ENCODE measurements at regions not wholly inside any gene's neighbourhood (a gene's known extent, or its start where the extent isn't known, plus 50 kb on each side); places are given as distances from the start of the nearest gene placed in this dataset.

DNA sequence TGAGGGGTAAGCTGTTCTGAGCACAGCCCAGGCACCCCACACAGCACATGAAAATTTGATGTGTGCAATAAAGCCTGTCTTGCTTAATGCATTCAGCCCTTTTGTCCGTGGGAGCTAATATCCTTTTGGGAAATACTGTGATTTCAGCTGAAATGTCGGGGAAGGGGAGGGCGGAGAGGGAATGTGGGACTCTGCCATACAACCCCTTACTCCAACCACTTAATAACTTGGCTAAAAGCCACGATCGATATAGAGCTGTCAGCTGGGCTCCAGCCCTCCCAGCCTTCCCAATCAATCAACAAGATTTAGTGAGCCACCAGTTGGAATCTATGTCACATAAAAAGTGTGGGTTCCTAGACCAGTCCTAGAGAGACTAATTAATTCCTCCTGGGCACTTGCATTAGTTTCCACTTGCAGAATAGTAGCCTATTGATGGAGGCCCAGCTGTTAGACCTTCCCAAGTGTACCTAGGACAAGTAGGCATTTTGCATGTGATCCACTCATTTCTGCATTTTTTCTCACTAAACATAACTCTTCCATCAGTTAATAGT lies 82.7 kb upstream of the PIRT start:
- intact Hi-C loops (cut with micrococcal nuclease; ENCODE audit: unreplicated experiment), result no loop called here
- ChIA-PET SMC1A (ENCODE audit: uncharacterized antibody, unreplicated experiment) (no interaction called here), POLR2A (no interaction called here), CTCF (no interaction called here), RAD21 (ENCODE audit: unreplicated experiment) (no interaction called here)
- H3K9ac ChIP-seq (ENCODE audit: control insufficient read depth, insufficient read depth, low read length), result no peak overlapping the region
- DNase-seq (ENCODE audit: low read depth, low spot score) (no peak), FAIRE-seq (no peak), ATAC-seq (no peak)
- no peaks in the 10 kb centered on the region for H3K9me3 ChIP-seq (replicated peaks; ENCODE audit: control insufficient read depth, insufficient read depth, low read length)
- WGBS (ENCODE audit: insufficient coverage, insufficient replicate concordance, low lambda C conversion rate, missing lambda C conversion rate), result 7% methylated on average over 5 of the region's 5 CpGs
- H4K20me1 ChIP-seq (ENCODE audit: control insufficient read depth, insufficient read depth), result no peaks in the 10 kb centered on the region
- in situ Hi-C loops (cut with MboI), result no loop called here
- H3K27me3 ChIP-seq (replicated peaks in 1 of 2; ENCODE audit: control insufficient read depth in 2 of 2, insufficient read depth in 2 of 2, low read length in 1 of 2), result no peaks in the 10 kb centered on the region
- H3K36me3 ChIP-seq (ENCODE audit: control insufficient read depth in 2 of 2, insufficient read depth in 2 of 2, low read length in 1 of 2), result no peaks in the 10 kb centered on the region
- H3K79me2 ChIP-seq (ENCODE audit: control insufficient read depth, insufficient read depth, low read length), result no peaks in the 10 kb centered on the region
- no peak overlapping the region for H3K4me2 ChIP-seq (ENCODE audit: control insufficient read depth, insufficient read depth)
- TF ChIP-seq DPF2 (IDR thresholded peaks at IDR 0.05) (no peak), PAX8 (IDR thresholded peaks at IDR 0.05) (no peak), NKRF (conservative IDR thresholded peaks at IDR 0.05) (no peak), SMC3 (IDR thresholded peaks at IDR 0.05; ENCODE audit: borderline replicate concordance, low read length) (no peak), POU2F2 (IDR thresholded peaks at IDR 0.05; ENCODE audit: borderline replicate concordance, low read depth, low read length) (no peak), ZSCAN29 (IDR thresholded peaks at IDR 0.05) (no peak), SUZ12 (IDR thresholded peaks at IDR 0.05; ENCODE audit: unreplicated experiment) (no peak), YY1 (IDR thresholded peaks at IDR 0.05; ENCODE audit: low read depth, low read length) (no peak), POLR2AphosphoS5 (IDR thresholded peaks at IDR 0.05; ENCODE audit: low read length) (no peak), GATAD2B (conservative IDR thresholded peaks at IDR 0.05; ENCODE audit: low read depth) (no peak), NR2C1 (IDR thresholded peaks at IDR 0.05) (no peak), HDAC6 (IDR thresholded peaks at IDR 0.05; ENCODE audit: unreplicated experiment) (no peak), EGR1 (IDR thresholded peaks at IDR 0.05; ENCODE audit: borderline replicate concordance in 1 of 2, low read depth in 2 of 2, low read length in 2 of 2) (no peak), RAD21 (IDR thresholded peaks at IDR 0.05; ENCODE audit: insufficient read depth, low read depth, low read length) (no peak), CREB1 (IDR thresholded peaks at IDR 0.05; ENCODE audit: low read depth) (no peak), BRCA1 (IDR thresholded peaks at IDR 0.05; ENCODE audit: low read depth, low read length) (no peak)
- TF ChIP-seq, protein P1, sequence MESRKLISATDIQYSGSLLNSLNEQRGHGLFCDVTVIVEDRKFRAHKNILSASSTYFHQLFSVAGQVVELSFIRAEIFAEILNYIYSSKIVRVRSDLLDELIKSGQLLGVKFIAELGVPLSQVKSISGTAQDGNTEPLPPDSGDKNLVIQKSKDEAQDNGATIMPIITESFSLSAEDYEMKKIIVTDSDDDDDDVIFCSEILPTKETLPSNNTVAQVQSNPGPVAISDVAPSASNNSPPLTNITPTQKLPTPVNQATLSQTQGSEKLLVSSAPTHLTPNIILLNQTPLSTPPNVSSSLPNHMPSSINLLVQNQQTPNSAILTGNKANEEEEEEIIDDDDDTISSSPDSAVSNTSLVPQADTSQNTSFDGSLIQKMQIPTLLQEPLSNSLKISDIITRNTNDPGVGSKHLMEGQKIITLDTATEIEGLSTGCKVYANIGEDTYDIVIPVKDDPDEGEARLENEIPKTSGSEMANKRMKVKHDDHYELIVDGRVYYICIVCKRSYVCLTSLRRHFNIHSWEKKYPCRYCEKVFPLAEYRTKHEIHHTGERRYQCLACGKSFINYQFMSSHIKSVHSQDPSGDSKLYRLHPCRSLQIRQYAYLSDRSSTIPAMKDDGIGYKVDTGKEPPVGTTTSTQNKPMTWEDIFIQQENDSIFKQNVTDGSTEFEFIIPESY (IDR thresholded peaks at IDR 0.05), result no peak
- TF ChIP-seq, protein P2, sequence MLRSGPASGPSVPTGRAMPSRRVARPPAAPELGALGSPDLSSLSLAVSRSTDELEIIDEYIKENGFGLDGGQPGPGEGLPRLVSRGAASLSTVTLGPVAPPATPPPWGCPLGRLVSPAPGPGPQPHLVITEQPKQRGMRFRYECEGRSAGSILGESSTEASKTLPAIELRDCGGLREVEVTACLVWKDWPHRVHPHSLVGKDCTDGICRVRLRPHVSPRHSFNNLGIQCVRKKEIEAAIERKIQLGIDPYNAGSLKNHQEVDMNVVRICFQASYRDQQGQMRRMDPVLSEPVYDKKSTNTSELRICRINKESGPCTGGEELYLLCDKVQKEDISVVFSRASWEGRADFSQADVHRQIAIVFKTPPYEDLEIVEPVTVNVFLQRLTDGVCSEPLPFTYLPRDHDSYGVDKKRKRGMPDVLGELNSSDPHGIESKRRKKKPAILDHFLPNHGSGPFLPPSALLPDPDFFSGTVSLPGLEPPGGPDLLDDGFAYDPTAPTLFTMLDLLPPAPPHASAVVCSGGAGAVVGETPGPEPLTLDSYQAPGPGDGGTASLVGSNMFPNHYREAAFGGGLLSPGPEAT (IDR thresholded peaks at IDR 0.05; ENCODE audit: low read depth), result no peak
- TF ChIP-seq, protein P3, sequence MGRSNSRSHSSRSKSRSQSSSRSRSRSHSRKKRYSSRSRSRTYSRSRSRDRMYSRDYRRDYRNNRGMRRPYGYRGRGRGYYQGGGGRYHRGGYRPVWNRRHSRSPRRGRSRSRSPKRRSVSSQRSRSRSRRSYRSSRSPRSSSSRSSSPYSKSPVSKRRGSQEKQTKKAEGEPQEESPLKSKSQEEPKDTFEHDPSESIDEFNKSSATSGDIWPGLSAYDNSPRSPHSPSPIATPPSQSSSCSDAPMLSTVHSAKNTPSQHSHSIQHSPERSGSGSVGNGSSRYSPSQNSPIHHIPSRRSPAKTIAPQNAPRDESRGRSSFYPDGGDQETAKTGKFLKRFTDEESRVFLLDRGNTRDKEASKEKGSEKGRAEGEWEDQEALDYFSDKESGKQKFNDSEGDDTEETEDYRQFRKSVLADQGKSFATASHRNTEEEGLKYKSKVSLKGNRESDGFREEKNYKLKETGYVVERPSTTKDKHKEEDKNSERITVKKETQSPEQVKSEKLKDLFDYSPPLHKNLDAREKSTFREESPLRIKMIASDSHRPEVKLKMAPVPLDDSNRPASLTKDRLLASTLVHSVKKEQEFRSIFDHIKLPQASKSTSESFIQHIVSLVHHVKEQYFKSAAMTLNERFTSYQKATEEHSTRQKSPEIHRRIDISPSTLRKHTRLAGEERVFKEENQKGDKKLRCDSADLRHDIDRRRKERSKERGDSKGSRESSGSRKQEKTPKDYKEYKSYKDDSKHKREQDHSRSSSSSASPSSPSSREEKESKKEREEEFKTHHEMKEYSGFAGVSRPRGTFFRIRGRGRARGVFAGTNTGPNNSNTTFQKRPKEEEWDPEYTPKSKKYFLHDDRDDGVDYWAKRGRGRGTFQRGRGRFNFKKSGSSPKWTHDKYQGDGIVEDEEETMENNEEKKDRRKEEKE (IDR thresholded peaks at IDR 0.05), result no peak
- H3K4me3 ChIP-seq, result no peak overlapping the region
- no TSS peak for BruUV-seq (replicated peaks)
- no peak overlapping the region for H3K27ac ChIP-seq (ENCODE audit: control insufficient read depth, insufficient read depth)
- H3K4me1 ChIP-seq (ENCODE audit: control insufficient read depth, insufficient read depth, low read length), result no peaks in the 10 kb centered on the region
- no peak overlapping the region for H2AFZ ChIP-seq (ENCODE audit: control insufficient read depth, low read depth, low read length)
